K562 (cell line): ENCODE measurements at regions not wholly inside any gene's neighbourhood (a gene's known extent, or its start where the extent isn't known, plus 50 kb on each side); places are given as distances from the start of the nearest gene placed in this dataset.

ENCODE experiments used
- ATF4 ChIP-seq: fragments of 450-650 bp; formaldehyde crosslinking; IDR thresholded peaks from 2 replicates; pipeline ENCODE4 v1.4.0; 2022; ENCODE audit warnings: mild to moderate bottlenecking, moderate library complexity
- CTCF ChIP-seq, 3 experiments: IDR thresholded peaks in 2 of 3; conservative IDR thresholded peaks in 1 of 3; 2 replicates each; pipeline ENCODE4 v1.5.1; 2011 to 2012; ENCODE audit warnings: low read length in 3 of 3, mild to moderate bottlenecking in 3 of 3, control low read depth in 2 of 3, improper control_type of control experiment in 1 of 3, inconsistent platforms in 1 of 3, low read depth in 1 of 3, mixed read lengths in 1 of 3, moderate library complexity in 1 of 3; ENCODE audit not compliant: insufficient read depth in 2 of 3
- GATAD2B ChIP-seq: fragments of 450-650 bp; IDR thresholded peaks from 2 replicates; pipeline ENCODE4 v1.6.1; 2017; ENCODE audit warnings: mild to moderate bottlenecking, borderline replicate concordance
- JUND ChIP-seq, 2 experiments: IDR thresholded peaks; 2 replicates in 1 of 2; 3 replicates in 1 of 2; pipeline ENCODE4 v1.6.1; 2011; ENCODE audit warnings: borderline replicate concordance in 2 of 2, low read depth in 2 of 2, low read length in 2 of 2, improper control_type of control experiment in 1 of 2, missing biosample characterization in 1 of 2, missing genetic modification characterization in 1 of 2, missing genetic modification reagents in 1 of 2
- MYC ChIP-seq, 2 experiments: fragments of 250-450 bp in 1 of 2; sonication (Bioruptor Pico) in 1 of 2; IDR thresholded peaks; 2 replicates each; pipeline versions ENCODE4 v1.5.1 to v1.6.1; 2012 to 2021; ENCODE audit warnings: low read depth in 2 of 2, borderline replicate concordance in 1 of 2, improper control_type of control experiment in 1 of 2, low read length in 1 of 2, mild to moderate bottlenecking in 1 of 2, moderate library complexity in 1 of 2
- POLR2AphosphoS2 ChIP-seq: IDR thresholded peaks from 2 replicates; pipeline ENCODE4 v1.6.1; 2012; ENCODE audit warnings: low read length, improper control_type of control experiment
- PTBP1 ChIP-seq: fragments of 200-400 bp; formaldehyde crosslinking; IDR thresholded peaks from 2 replicates; pipeline ENCODE4 v1.6.1; 2017; ENCODE audit warnings: low read depth, low read length
- TARDBP ChIP-seq: fragments of 450-650 bp; IDR thresholded peaks from 2 replicates; pipeline ENCODE4 v1.6.1; 2016
- TGIF2 ChIP-seq: sonication (generic); formaldehyde crosslinking; IDR thresholded peaks from 2 replicates; pipeline ENCODE4 v1.8.1; 2022; ENCODE audit warnings: mild to moderate bottlenecking, missing genetic modification reagents, moderate library complexity
- ZBTB49 ChIP-seq: sonication (generic); formaldehyde crosslinking; IDR thresholded peaks from 2 replicates; pipeline ENCODE4 v1.8.0; 2022; ENCODE audit warnings: missing genetic modification reagents, mild to moderate bottlenecking, borderline replicate concordance
- ZSCAN29 ChIP-seq: fragments of 450-650 bp; IDR thresholded peaks from 2 replicates; pipeline ENCODE4 v1.6.1; 2017

- TF ChIP-seq TGIF2 (CRISPR knock-in tag): no peak
- TF ChIP-seq ZSCAN29: no peak
- no peak for TF ChIP-seq GATAD2B
- no peak for TF ChIP-seq ATF4 (CRISPR knock-in tag)
- no peak for TF ChIP-seq MYC (IDR thresholded peaks at IDR 0.05; ENCODE audit: low read depth, low read length)
- no peak for TF ChIP-seq MYC (CRISPR knock-in tag; IDR thresholded peaks at IDR 0.05; ENCODE audit: borderline replicate concordance, low read depth)
- TF ChIP-seq TARDBP: no peak
- TF ChIP-seq PTBP1: no peak
- no peak for TF ChIP-seq CTCF (IDR thresholded peaks at IDR 0.05 in 2 of 3, conservative IDR thresholded peaks at IDR 0.05 in 1 of 3; ENCODE audit: insufficient read depth in 2 of 3, low read depth in 1 of 3, low read length in 3 of 3)
- TF ChIP-seq ZBTB49 (CRISPR knock-in tag): no peak
- TF ChIP-seq JUND (IDR thresholded peaks at IDR 0.05; ENCODE audit: borderline replicate concordance, low read depth, low read length): no peak
- TF ChIP-seq JUND (tag; IDR thresholded peaks at IDR 0.05; ENCODE audit: borderline replicate concordance, low read depth, low read length): no peak
- no peak for TF ChIP-seq POLR2AphosphoS2
Measured at GRCh38 chr4:174437749-174438148, 84.5 kb downstream of the HPGD start.
